Neural progenitor cell (in vitro differentiated cells): ENCODE measurements at regions not wholly inside any gene's neighbourhood (a gene's known extent, or its start where the extent isn't known, plus 50 kb on each side); places are given as distances from the start of the nearest gene placed in this dataset.

Source experiments
- DNase-seq: peaks from one replicate; pipeline ENCODE4 v3.0.0-alpha.2; 2016; ENCODE audit warnings: low spot score
- H2AFZ ChIP-seq: fragments of 200-600 bp; sonication (generic); replicated peaks from 2 replicates; pipeline ENCODE4 v1.6.1; 2016; ENCODE audit warnings: antibody characterized with exemption
- H3F3A ChIP-seq: fragments of 200-600 bp; sonication (generic); 2 replicates; pipeline ENCODE4 v1.6.1; 2016; ENCODE audit warnings: antibody characterized with exemption, low read depth
- H3K27ac ChIP-seq: fragments of 200-600 bp; sonication (generic); 2 replicates; pipeline ENCODE4 v1.5.1; 2016; ENCODE audit warnings: mild to moderate bottlenecking
- H3K27me3 ChIP-seq: fragments of 200-600 bp; sonication (generic); 2 replicates; pipeline ENCODE4 v1.6.1; 2016; ENCODE audit warnings: mild to moderate bottlenecking, moderate library complexity
- H3K36me3 ChIP-seq: fragments of 200-600 bp; sonication (generic); 2 replicates; pipeline ENCODE4 v1.5.1; 2016
- H3K4me1 ChIP-seq: fragments of 200-600 bp; sonication (generic); 2 replicates; pipeline ENCODE4 v1.6.1; 2016; ENCODE audit warnings: mixed run types
- H3K4me2 ChIP-seq: fragments of 200-600 bp; sonication (generic); 2 replicates; pipeline ENCODE4 v1.6.1; 2016
- H3K4me3 ChIP-seq: fragments of 200-600 bp; sonication (generic); 2 replicates; pipeline ENCODE4 v1.5.1; 2016
- H3K79me2 ChIP-seq: fragments of 200-600 bp; sonication (generic); 2 replicates; pipeline ENCODE4 v1.6.1; 2016; ENCODE audit warnings: low read depth
- H3K9ac ChIP-seq: fragments of 200-600 bp; sonication (generic); 2 replicates; pipeline ENCODE4 v1.6.1; 2016
- H3K9me3 ChIP-seq: fragments of 200-600 bp; sonication (generic); 2 replicates; pipeline ENCODE4 v1.5.1; 2016; ENCODE audit warnings: low read depth
- H4K20me1 ChIP-seq: fragments of 200-600 bp; sonication (generic); 2 replicates; pipeline ENCODE4 v1.6.1; 2016; ENCODE audit warnings: low read depth
- H3K27ac Mint-ChIP-seq: 3 replicates; pipeline ENCODE4 v1.8.0; 2021; ENCODE audit warnings: mixed read lengths
- H3K27me3 Mint-ChIP-seq: 2 replicates; pipeline ENCODE4 v1.8.0; 2022; ENCODE audit warnings: low read depth, mild to moderate bottlenecking, inconsistent platforms, moderate library complexity, mixed read lengths; ENCODE audit not compliant: insufficient read depth
- H3K36me3 Mint-ChIP-seq: 3 replicates; pipeline ENCODE4 v1.8.0; 2021; ENCODE audit warnings: mixed read lengths
- H3K4me1 Mint-ChIP-seq: 3 replicates; pipeline ENCODE4 v1.8.0; 2021; ENCODE audit warnings: mixed read lengths
- H3K4me3 Mint-ChIP-seq: 3 replicates; pipeline ENCODE4 v1.8.0; 2021; ENCODE audit warnings: mild to moderate bottlenecking, moderate library complexity, mixed read lengths
- H3K9me3 Mint-ChIP-seq: 3 replicates; pipeline ENCODE4 v1.8.0; 2020; ENCODE audit warnings: mixed read lengths
- CTCF ChIP-seq: fragments of 200-600 bp; sonication (generic); IDR thresholded peaks from 2 replicates; pipeline ENCODE4 v1.5.1; 2017; ENCODE audit warnings: antibody characterized with exemption, mild to moderate bottlenecking
- EZH2 ChIP-seq: fragments of 200-600 bp; sonication (generic); IDR thresholded peaks from 2 replicates; pipeline ENCODE4 v1.6.1; 2017; ENCODE audit warnings: antibody characterized with exemption, mild to moderate bottlenecking, moderate library complexity
- EZH2phosphoT487 ChIP-seq: fragments of 200-600 bp; sonication (generic); IDR thresholded peaks from 2 replicates; pipeline ENCODE4 v1.6.1; 2017; ENCODE audit warnings: antibody characterized with exemption

- Mint-ChIP-seq H3K27me3 (no peaks in the 10 kb centered on the region), H3K4me3 (no peak overlapping the region), H3K36me3 (no peaks in the 10 kb centered on the region), H3K9me3 (no peaks in the 10 kb centered on the region), H3K27ac (no peak overlapping the region), H3K4me1 (no peaks in the 10 kb centered on the region)
- Histone ChIP-seq H3K9ac (no peak overlapping the region), H3K4me3 (no peak overlapping the region), H3F3A (no peaks in the 10 kb centered on the region), H3K79me2 (no peaks in the 10 kb centered on the region), H3K9me3 (no peaks in the 10 kb centered on the region), H3K27ac (no peak overlapping the region), H3K4me1 (no peaks in the 10 kb centered on the region), H4K20me1 (no peaks in the 10 kb centered on the region), H3K27me3 (no peaks in the 10 kb centered on the region), H3K36me3 (no peaks in the 10 kb centered on the region), H3K4me2 (no peak overlapping the region), H2AFZ (no peak overlapping the region)
- TF ChIP-seq EZH2phosphoT487, result no peak
- TF ChIP-seq CTCF, result no peak
- TF ChIP-seq EZH2, result no peak
- DNase-seq, result no peak
Observed at GRCh38 chr7:88661921-88662320, 97.6 kb upstream of the ZNF804B start.

GRCh38 chr7:88647825-88648224 lies 111.7 kb upstream of the ZNF804B start:
- Mint-ChIP-seq H3K27me3 (no peaks in the 10 kb centered on the region), H3K27ac (no peak overlapping the region), H3K36me3 (no peaks in the 10 kb centered on the region), H3K9me3 (peaks cover 6% of the 10 kb centered on the region), H3K4me1 (no peaks in the 10 kb centered on the region), H3K4me3 (no peak overlapping the region)
- Histone ChIP-seq H4K20me1 (no peaks in the 10 kb centered on the region), H3K9me3 (no peaks in the 10 kb centered on the region), H2AFZ (no peak overlapping the region), H3K4me2 (no peak overlapping the region), H3K27me3 (no peaks in the 10 kb centered on the region), H3K4me3 (no peak overlapping the region), H3F3A (no peaks in the 10 kb centered on the region), H3K27ac (no peak overlapping the region), H3K36me3 (peaks cover 6% of the 10 kb centered on the region), H3K4me1 (no peaks in the 10 kb centered on the region), H3K9ac (no peak overlapping the region), H3K79me2 (no peaks in the 10 kb centered on the region)
- TF ChIP-seq EZH2, result no peak
- no peak for TF ChIP-seq EZH2phosphoT487
- no peak for TF ChIP-seq CTCF
- DNase-seq, result no peak

- DNase-seq, result peak; percentile 6
- Mint-ChIP-seq H3K4me3 (no peak overlapping the region), H3K4me1 (peaks cover 7% of the 10 kb centered on the region)
Observed at GRCh38 chr7:88638583-88638982, 120.9 kb upstream of the ZNF804B start.

More at GRCh38 chr7:88638583-88638982, 120.9 kb upstream of the ZNF804B start:
- Histone ChIP-seq H3K79me2 (no peaks in the 10 kb centered on the region), H3K4me1 (peaks cover 49% of the 10 kb centered on the region), H4K20me1 (no peaks in the 10 kb centered on the region), H2AFZ (no peak overlapping the region), H3K27me3 (no peaks in the 10 kb centered on the region), H3K9me3 (no peaks in the 10 kb centered on the region), H3K9ac (no peak overlapping the region), H3K4me2 (no peak overlapping the region), H3F3A (peaks cover 24% of the 10 kb centered on the region), H3K4me3 (no peak overlapping the region), H3K36me3 (no peaks in the 10 kb centered on the region), H3K27ac (no peak overlapping the region)
- Mint-ChIP-seq H3K36me3 (no peaks in the 10 kb centered on the region), H3K9me3 (no peaks in the 10 kb centered on the region), H3K27ac (no peak overlapping the region), H3K27me3 (no peaks in the 10 kb centered on the region)
- TF ChIP-seq EZH2, result no peak
- TF ChIP-seq CTCF, result no peak
- TF ChIP-seq EZH2phosphoT487, result no peak
